Activated CD4-positive, alpha-beta T cell treated with anti-CD3 and anti-CD28 coated beads, Interleukin-2, amount 10 ng/mL, durations not matched to agents 24 days and 14 days (primary cell): ENCODE measurements at regions not wholly inside any gene's neighbourhood (a gene's known extent, or its start where the extent isn't known, plus 50 kb on each side); places are given as distances from the start of the nearest gene placed in this dataset.

Experiments used
- DNase-seq: peaks from one replicate; pipeline ENCODE4 v3.0.0; 2022
- H3K27ac Mint-ChIP-seq: one replicate; pipeline ENCODE4 v1.8.0; 2022; ENCODE audit warnings: mild to moderate bottlenecking, mixed read lengths
- H3K27me3 Mint-ChIP-seq: one replicate; pipeline ENCODE4 v1.8.0; 2022; ENCODE audit warnings: mixed read lengths
- H3K36me3 Mint-ChIP-seq: one replicate; pipeline ENCODE4 v1.8.0; 2022; ENCODE audit warnings: low read depth, mild to moderate bottlenecking, mixed read lengths
- H3K4me1 Mint-ChIP-seq: one replicate; pipeline ENCODE4 v1.8.0; 2021; ENCODE audit warnings: mixed read lengths
- H3K4me3 Mint-ChIP-seq: one replicate; pipeline ENCODE4 v1.8.0; 2022; ENCODE audit warnings: mild to moderate bottlenecking, moderate library complexity, mixed read lengths
- H3K9me3 Mint-ChIP-seq: one replicate; pipeline ENCODE4 v1.8.0; 2021; ENCODE audit warnings: mixed read lengths
- intact Hi-C: fragments of 100-400 bp; cut with micrococcal nuclease; formaldehyde crosslinking; loops from one replicate; pipeline ENCODE4 v1.15.1; 2023

GRCh38 chr4:60089546-60090273, 1110.4 kb upstream of the ADGRL3 start:
- H3K9me3 Mint-ChIP-seq = peaks cover 3% of the 10 kb centered on the region
- H3K36me3 Mint-ChIP-seq = no peaks in the 10 kb centered on the region
- no peak for DNase-seq
- no peaks in the 10 kb centered on the region for H3K27me3 Mint-ChIP-seq
- no peak overlapping the region for H3K4me3 Mint-ChIP-seq
- no peak overlapping the region for H3K27ac Mint-ChIP-seq
- intact Hi-C loops = no loop called here
- no peaks in the 10 kb centered on the region for H3K4me1 Mint-ChIP-seq

- Mint-ChIP-seq H3K27ac (no peak overlapping the region), H3K9me3 (no peaks in the 10 kb centered on the region), H3K4me1 (no peaks in the 10 kb centered on the region), H3K36me3 (no peaks in the 10 kb centered on the region), H3K27me3 (no peaks in the 10 kb centered on the region), H3K4me3 (no peak overlapping the region)
- intact Hi-C loops = no loop called here
- no peak for DNase-seq
Observed at GRCh38 chr4:60096676-60097075, 1103.5 kb upstream of the ADGRL3 start.

DNA sequence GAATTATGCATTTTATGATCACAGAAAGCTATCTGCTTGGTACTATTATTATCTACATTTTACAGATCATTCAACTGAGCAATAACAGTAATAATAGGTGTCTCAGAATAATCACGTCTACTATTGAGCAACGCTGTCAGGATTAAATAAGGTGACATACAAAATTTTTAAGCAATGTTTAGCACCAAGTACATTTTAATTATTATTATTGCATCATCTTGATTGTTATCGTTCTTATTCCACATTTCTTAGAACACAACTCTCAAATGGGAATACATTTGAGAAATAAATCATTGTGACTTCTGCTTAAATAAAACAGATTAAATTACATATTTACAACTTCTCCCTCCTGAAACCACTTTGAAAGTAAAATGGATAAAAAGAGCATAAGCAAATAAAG, 1083.5 kb upstream of the ADGRL3 start:
- Mint-ChIP-seq H3K27ac (no peak overlapping the region), H3K27me3 (no peaks in the 10 kb centered on the region), H3K4me1 (no peaks in the 10 kb centered on the region), H3K4me3 (no peak overlapping the region), H3K9me3 (no peaks in the 10 kb centered on the region), H3K36me3 (no peaks in the 10 kb centered on the region)
- DNase-seq = no peak
- intact Hi-C loops = no loop called here

GRCh38 chr4:60117726-60118323, 1082.3 kb upstream of the ADGRL3 start:
- no peaks in the 10 kb centered on the region for H3K27me3 Mint-ChIP-seq
- H3K4me1 Mint-ChIP-seq = no peaks in the 10 kb centered on the region
- no peaks in the 10 kb centered on the region for H3K36me3 Mint-ChIP-seq
- no peak for DNase-seq
- intact Hi-C loops = no loop called here
- H3K27ac Mint-ChIP-seq = no peak overlapping the region
- H3K9me3 Mint-ChIP-seq = no peaks in the 10 kb centered on the region
- H3K4me3 Mint-ChIP-seq = no peak overlapping the region

DNA sequence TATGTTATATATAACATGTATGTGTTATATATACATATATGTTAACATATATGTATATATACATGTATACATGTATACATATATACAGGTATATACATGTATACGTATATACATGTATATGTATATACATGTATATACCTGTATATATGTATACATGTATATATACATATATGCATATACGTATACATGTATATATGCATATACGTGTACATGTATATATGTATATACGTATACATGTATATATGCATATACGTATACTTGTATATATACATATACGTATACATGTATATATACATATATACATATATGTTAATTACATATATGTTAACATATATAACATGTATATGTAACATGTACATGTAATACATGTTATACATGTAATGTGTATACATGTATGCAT, 1077.3 kb upstream of the ADGRL3 start:
- Mint-ChIP-seq H3K27ac (no peak overlapping the region), H3K27me3 (no peaks in the 10 kb centered on the region), H3K36me3 (no peaks in the 10 kb centered on the region)

DNA sequence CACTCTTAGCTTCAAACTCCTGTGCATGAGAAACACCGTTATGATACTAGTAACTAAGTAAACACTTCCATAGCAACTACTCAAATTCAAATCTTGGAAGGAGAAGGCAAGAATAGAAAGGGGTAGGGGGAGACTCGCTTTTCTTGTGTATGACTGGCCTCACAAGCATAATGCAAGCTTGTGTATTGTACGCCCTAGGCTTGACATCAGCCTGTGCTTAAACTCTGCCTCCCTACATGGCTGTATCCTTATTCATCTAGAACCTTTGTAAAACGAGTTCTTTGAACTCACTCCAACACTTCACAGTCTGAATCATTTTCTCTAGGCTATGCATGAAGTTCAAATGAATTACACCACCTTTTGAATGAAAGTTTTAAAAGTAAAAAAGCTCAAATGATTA, 1071.2 kb upstream of the ADGRL3 start:
- Mint-ChIP-seq H3K27me3 (no peaks in the 10 kb centered on the region), H3K4me3 (no peak overlapping the region), H3K9me3 (no peaks in the 10 kb centered on the region), H3K4me1 (no peaks in the 10 kb centered on the region), H3K36me3 (no peaks in the 10 kb centered on the region), H3K27ac (no peak overlapping the region)
- intact Hi-C loops = no loop called here
- DNase-seq = no peak

More for the DNA sequence above, 1077.3 kb upstream of the ADGRL3 start:
- Mint-ChIP-seq H3K9me3 (no peaks in the 10 kb centered on the region), H3K4me3 (no peak overlapping the region), H3K4me1 (no peaks in the 10 kb centered on the region)
- intact Hi-C loops = no loop called here
- no peak for DNase-seq

DNA sequence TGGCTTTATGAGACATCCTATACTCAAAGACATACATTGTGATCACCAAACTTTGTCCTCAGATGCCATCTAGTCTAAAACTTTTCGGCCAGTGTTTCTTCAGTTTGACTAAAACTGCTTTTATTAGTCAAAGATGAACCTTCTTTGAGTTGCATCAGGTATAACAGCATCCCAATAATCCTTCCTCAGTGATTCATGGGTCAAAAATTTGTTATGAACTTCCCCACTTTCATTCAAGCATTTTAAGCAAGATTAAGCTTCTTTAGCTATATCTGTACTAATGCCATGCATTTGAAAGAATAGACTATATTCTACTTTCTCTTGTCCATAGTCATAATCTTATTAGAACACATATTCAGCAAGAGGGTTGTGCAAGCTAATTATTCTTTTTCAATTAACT, 1070.4 kb upstream of the ADGRL3 start:
- DNase-seq = no peak
- Mint-ChIP-seq H3K27ac (no peak overlapping the region), H3K4me1 (no peaks in the 10 kb centered on the region), H3K4me3 (no peak overlapping the region), H3K27me3 (no peaks in the 10 kb centered on the region), H3K9me3 (no peaks in the 10 kb centered on the region), H3K36me3 (no peaks in the 10 kb centered on the region)
- intact Hi-C loops = no loop called here

DNA sequence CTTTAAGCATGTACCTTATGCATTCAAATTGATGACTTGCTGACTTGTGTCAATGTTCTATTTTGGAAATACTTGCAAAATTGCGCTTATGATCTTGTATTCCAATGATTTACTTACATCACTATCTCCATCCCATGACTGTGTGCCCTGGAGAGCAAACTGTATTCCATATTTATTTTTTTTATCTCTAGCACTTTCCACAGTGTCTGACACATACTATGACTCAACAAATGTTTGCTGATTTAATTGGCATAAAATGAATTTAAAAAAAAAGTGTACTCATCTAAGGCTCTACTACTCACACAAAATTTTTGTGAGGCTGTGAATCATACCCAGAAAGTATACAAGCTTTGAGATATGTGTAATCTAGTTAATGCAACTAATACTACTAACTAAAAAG, 1066.8 kb upstream of the ADGRL3 start:
- no peak for DNase-seq
- Mint-ChIP-seq H3K4me3 (no peak overlapping the region), H3K4me1 (no peaks in the 10 kb centered on the region), H3K9me3 (no peaks in the 10 kb centered on the region), H3K27ac (no peak overlapping the region), H3K36me3 (no peaks in the 10 kb centered on the region), H3K27me3 (no peaks in the 10 kb centered on the region)
- intact Hi-C loops = no loop called here

DNA sequence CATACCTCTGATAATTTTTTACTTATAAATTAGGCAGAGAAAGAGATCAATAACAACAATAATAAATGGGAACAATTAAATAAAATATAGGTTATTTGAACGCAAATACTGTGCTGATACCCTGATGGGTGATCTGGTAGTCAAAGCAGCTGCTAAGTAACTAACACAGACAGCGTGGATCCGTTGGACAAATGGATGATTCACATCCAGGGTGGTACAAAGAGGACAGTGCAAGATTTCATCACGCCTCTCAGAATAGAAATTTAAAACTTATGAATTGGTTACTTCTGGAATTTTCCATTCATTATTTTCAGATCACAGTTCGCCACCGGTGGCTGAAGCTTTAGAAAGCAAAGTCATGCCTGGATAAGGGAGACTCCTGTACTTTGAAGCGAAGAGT, 1066.0 kb upstream of the ADGRL3 start:
- no peaks in the 10 kb centered on the region for H3K36me3 Mint-ChIP-seq
- no peaks in the 10 kb centered on the region for H3K4me1 Mint-ChIP-seq
- no peak for DNase-seq
- H3K9me3 Mint-ChIP-seq = no peaks in the 10 kb centered on the region
- H3K27ac Mint-ChIP-seq = no peak overlapping the region
- no peak overlapping the region for H3K4me3 Mint-ChIP-seq
- no peaks in the 10 kb centered on the region for H3K27me3 Mint-ChIP-seq
- intact Hi-C loops = no loop called here

GRCh38 chr4:60155088-60155487, 1045.0 kb upstream of the ADGRL3 start:
- H3K4me3 Mint-ChIP-seq = no peak overlapping the region
- DNase-seq = no peak
- intact Hi-C loops = no loop called here
- peaks cover 25% of the 10 kb centered on the region for H3K9me3 Mint-ChIP-seq
- H3K4me1 Mint-ChIP-seq = no peaks in the 10 kb centered on the region
- no peaks in the 10 kb centered on the region for H3K27me3 Mint-ChIP-seq
- no peaks in the 10 kb centered on the region for H3K36me3 Mint-ChIP-seq
- H3K27ac Mint-ChIP-seq = no peak overlapping the region

DNA sequence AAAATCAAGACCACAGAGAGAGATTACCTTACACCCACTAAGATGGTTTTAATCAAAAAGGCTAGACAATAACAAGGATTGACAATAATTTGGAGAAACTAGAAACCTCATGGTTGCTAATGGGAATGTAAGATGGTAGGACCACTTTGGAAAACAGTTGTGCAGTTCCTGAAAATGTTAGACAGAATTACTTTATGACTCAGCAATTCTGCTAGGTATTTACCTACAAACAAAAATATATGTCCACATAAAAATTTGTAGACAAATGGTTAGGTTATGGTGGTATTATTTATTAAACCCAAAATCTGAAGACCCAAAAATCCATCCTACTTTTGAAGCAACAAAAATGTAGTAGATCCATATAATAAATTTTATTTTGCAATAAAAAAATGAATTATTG, 1027.0 kb upstream of the ADGRL3 start:
- Mint-ChIP-seq H3K9me3 (no peaks in the 10 kb centered on the region), H3K27me3 (no peaks in the 10 kb centered on the region), H3K4me1 (no peaks in the 10 kb centered on the region), H3K4me3 (no peak overlapping the region), H3K27ac (no peak overlapping the region), H3K36me3 (no peaks in the 10 kb centered on the region)
- DNase-seq = no peak
- intact Hi-C loops = no loop called here

GRCh38 chr4:60173718-60174117, 1026.4 kb upstream of the ADGRL3 start:
- Mint-ChIP-seq H3K27ac (no peak overlapping the region), H3K4me1 (no peaks in the 10 kb centered on the region), H3K4me3 (no peak overlapping the region), H3K36me3 (no peaks in the 10 kb centered on the region), H3K9me3 (no peaks in the 10 kb centered on the region), H3K27me3 (no peaks in the 10 kb centered on the region)
- intact Hi-C loops = no loop called here
- no peak for DNase-seq

DNA sequence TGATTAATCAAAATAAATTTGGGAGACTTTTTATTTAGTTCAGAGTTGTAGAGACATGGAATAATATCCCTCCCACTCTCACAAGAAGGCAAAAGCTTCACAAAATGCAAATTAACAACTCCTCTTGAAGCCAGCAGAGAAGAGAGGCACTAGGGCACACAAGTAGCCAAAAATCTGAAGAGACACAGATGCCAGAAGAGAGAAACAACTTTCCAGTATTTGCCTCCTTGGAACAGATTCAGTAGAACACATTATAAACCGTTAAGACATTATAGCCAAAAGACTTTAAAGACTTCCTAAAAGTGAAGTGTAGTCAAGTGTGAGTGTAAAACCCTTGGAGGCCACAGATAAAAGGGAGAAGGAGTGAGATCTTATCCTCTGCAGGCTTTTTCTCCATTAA, 1024.9 kb upstream of the ADGRL3 start:
- no peaks in the 10 kb centered on the region for H3K36me3 Mint-ChIP-seq
- intact Hi-C loops = no loop called here
- H3K4me1 Mint-ChIP-seq = no peaks in the 10 kb centered on the region

GRCh38 chr4:60187428-60187827, 1012.7 kb upstream of the ADGRL3 start:
- DNase-seq = no peak

More for the DNA sequence above, 1024.9 kb upstream of the ADGRL3 start:
- H3K27me3 Mint-ChIP-seq = no peaks in the 10 kb centered on the region
- no peak overlapping the region for H3K27ac Mint-ChIP-seq
- no peak overlapping the region for H3K4me3 Mint-ChIP-seq
- no peaks in the 10 kb centered on the region for H3K9me3 Mint-ChIP-seq
- no peak for DNase-seq

DNA sequence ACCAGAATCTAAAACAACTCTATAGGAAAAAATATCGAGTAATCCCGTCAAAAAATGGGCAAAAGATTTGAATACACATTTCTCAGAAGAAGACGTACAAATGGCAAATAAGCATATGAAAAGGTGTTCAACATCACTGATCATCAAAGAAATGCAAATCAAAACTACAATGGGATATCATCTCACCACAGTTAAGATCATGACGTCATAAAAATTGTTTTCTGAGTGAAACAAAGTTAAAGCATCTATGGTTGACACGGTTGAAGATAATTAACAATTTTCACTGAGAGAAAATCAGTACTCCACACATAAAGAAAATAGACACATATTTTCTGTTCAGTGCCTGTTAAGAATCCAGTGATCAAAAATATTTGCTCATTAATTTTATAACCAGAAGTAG, 1010.8 kb upstream of the ADGRL3 start:
- H3K4me1 Mint-ChIP-seq = no peaks in the 10 kb centered on the region
- no peak overlapping the region for H3K27ac Mint-ChIP-seq
- H3K36me3 Mint-ChIP-seq = no peaks in the 10 kb centered on the region
- no peak overlapping the region for H3K4me3 Mint-ChIP-seq
- no peaks in the 10 kb centered on the region for H3K27me3 Mint-ChIP-seq
- no peak for DNase-seq
- intact Hi-C loops = no loop called here
- H3K9me3 Mint-ChIP-seq = peaks cover 14% of the 10 kb centered on the region

More at GRCh38 chr4:60187428-60187827, 1012.7 kb upstream of the ADGRL3 start:
- Mint-ChIP-seq H3K4me3 (no peak overlapping the region), H3K27me3 (no peaks in the 10 kb centered on the region), H3K36me3 (no peaks in the 10 kb centered on the region), H3K4me1 (no peaks in the 10 kb centered on the region), H3K9me3 (peaks cover 14% of the 10 kb centered on the region), H3K27ac (no peak overlapping the region)
- intact Hi-C loops = no loop called here
